ENCODE measurements at regions not wholly inside any gene's neighbourhood (a gene's known extent, or its start where the extent isn't known, plus 50 kb on each side); places are given as distances from the start of the nearest gene placed in this dataset.
A peak's percentile ranks its signal among the peaks of the same experiment; 100 is the strongest.

- Histone ChIP-seq H3K27ac (ENCODE audit: low read depth) (no peak overlapping the region), H3K79me2 (replicated peaks; ENCODE audit: insufficient read depth) (no peaks in the 10 kb centered on the region), H3F3A (replicated peaks; ENCODE audit: low read depth) (no peaks in the 10 kb centered on the region), H3K4me2 (no peak overlapping the region), H3K4me1 (ENCODE audit: insufficient read depth) (peaks cover 7% of the 10 kb centered on the region; the same call in 1 of the 2 replicates), H4K20me1 (replicated peaks; ENCODE audit: insufficient read depth) (no peaks in the 10 kb centered on the region), H3K4me3 (no peak overlapping the region), H3K36me3 (ENCODE audit: insufficient read depth) (no peaks in the 10 kb centered on the region), H3K9me2 (ENCODE audit: insufficient read depth) (peaks cover 1% of the 10 kb centered on the region; the same call in 1 of the 2 replicates), H3K27me3 (ENCODE audit: insufficient read depth) (no peaks in the 10 kb centered on the region), H2AFZ (0 out of 2 replicates have a peak overlapping the region, but pooled peaks have one; percentile 15)
- Mint-ChIP-seq H3K9me3 (no peaks in the 10 kb centered on the region), H3K36me3 (ENCODE audit: low read depth) (no peaks in the 10 kb centered on the region), H3K4me3 (no peak overlapping the region), H3K27me3 (ENCODE audit: insufficient read depth, low read depth, poor library complexity) (no peaks in the 10 kb centered on the region), H3K27ac (no peak overlapping the region), H3K4me1 (peaks cover 29% of the 10 kb centered on the region)
- TF ChIP-seq EZH2phosphoT487 (IDR thresholded peaks at IDR 0.05; ENCODE audit: unreplicated experiment) (no peak), ZNF331 (CRISPR knock-in tag; IDR thresholded peaks at IDR 0.05; ENCODE audit: low read depth) (no peak), REST (IDR thresholded peaks at IDR 0.05; ENCODE audit: unreplicated experiment) (no peak), POLR2AphosphoS5 (IDR thresholded peaks at IDR 0.05; ENCODE audit: low read depth) (no peak), NANOG (IDR thresholded peaks at IDR 0.05; ENCODE audit: borderline replicate concordance) (no peak), ZNF114 (CRISPR knock-in tag; IDR thresholded peaks at IDR 0.05) (no peak), JUNB (IDR thresholded peaks at IDR 0.05; ENCODE audit: unreplicated experiment) (no peak), STAT1 (IDR thresholded peaks at IDR 0.05; ENCODE audit: unreplicated experiment) (no peak), ZNF462 (CRISPR knock-in tag; IDR thresholded peaks at IDR 0.05) (no peak)
- ATAC-seq, result no peak; the same call in 2 of the 3 replicates
- DNase-seq (ENCODE audit: low spot score), result no peak
Measured at GRCh38 chr13:59492030-59492636, 671.6 kb downstream of the DIAPH3 start.

Data from GM23338 (cell line).